Omental fat pad (tissue), 3 donors: ENCODE measurements at regions not wholly inside any gene's neighbourhood (a gene's known extent, or its start where the extent isn't known, plus 50 kb on each side); places are given as distances from the start of the nearest gene placed in this dataset.

Source experiments
- ATAC-seq: fragments of 150-250 bp; one replicate; pipeline ENCODE4 v1.9.1; 2016; ENCODE audit warnings: mild to moderate bottlenecking, moderate library complexity; ENCODE audit not compliant: low FRiP score
- DNase-seq: peaks from one replicate; pipeline ENCODE4 v3.0.0-alpha.2; 2019; ENCODE audit warnings: low spot score
- CTCF ChIP-seq, 3 donors: fragments of 450-650 bp; IDR thresholded peaks; one replicate each; pipeline ENCODE4 v1.5.1; 2016 to 2017; ENCODE audit warnings: antibody characterized with exemption in 3 of 3, mild to moderate bottlenecking in 3 of 3, moderate library complexity in 2 of 3

GRCh38 chr2:129757366-129757914 lies 222.0 kb upstream of the RAB6C start:
- no peak for TF ChIP-seq CTCF (IDR thresholded peaks at IDR 0.05)
- DNase-seq, result no peak
- no peak for ATAC-seq

DNA sequence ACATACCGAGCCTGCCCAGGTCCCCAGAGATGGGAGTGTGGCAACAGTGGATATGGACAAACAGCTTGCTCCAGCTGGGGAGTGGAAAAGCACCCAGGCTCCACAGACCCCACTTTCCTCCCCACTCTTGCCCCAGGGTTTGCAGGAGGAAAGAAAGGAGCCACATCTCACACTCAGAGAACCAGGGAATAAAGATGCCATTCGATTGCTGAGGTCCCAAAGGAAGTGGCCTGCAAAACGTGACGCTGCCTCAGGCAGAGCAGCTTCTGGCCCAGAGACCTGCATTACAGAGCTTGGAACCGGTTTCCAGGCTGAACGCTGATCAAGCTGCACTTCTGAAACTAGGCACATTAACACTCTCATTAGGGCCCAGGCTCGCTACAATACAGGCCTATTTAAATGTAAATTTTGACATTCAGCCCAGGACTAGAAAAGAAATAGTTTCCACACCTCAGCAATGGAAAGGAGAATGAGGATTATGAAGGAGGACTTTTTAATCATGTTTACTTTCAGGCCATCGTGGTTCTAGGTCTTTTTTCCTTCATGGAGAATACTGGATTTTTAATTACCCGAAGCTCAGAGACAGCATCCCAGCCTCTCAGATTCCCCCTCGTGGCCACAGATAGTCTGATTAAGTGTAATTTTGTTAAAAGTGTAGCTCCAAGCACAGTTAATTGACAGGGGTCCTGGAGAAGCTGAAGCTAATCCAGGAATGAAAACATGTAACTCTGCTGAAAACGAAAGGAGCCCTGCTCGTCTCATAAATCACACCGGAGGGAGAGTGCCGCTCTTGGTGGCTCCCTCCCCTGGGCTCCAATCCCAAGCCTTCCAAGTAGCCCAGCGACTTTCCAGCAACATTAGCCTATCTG lies 221.3 kb upstream of the RAB6C start:
- no peak for ATAC-seq
- no peak for TF ChIP-seq CTCF (IDR thresholded peaks at IDR 0.05)
- no peak for DNase-seq

DNA sequence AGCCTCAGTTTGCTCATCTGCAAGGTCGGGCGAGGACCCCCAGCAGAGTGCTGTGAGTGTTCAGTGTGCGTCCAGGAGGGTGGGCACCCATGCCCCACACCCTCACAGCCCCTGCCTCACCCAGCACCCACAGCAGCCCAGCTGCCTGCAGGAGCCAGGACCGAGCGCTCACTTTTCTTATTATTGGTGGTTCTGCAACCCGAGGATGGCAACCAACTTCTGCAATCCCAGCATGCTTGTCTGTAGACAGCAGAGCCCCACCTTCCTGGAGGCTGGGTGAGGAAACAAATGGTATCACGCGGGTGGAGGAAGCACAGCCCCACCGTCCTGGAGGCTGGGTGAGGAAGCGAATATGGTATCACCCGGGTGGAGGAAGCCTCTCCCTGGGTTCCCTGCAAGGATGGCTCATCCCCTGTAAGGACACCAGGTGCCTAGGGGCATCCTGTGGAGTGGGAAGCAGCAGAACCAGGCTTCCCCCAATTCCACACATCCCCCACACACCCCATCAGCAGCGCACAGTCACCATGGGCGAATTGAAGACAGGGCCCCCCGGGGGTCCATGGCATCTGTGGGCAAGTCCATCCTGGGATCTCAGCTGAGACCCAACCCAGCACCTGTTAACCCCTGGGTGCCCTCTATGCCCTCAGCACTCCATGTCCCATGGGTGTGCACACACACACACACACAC lies 220.5 kb upstream of the RAB6C start:
- no peak for TF ChIP-seq CTCF (IDR thresholded peaks at IDR 0.05)
- ATAC-seq, result peak; percentile 45
- no peak for DNase-seq

DNA sequence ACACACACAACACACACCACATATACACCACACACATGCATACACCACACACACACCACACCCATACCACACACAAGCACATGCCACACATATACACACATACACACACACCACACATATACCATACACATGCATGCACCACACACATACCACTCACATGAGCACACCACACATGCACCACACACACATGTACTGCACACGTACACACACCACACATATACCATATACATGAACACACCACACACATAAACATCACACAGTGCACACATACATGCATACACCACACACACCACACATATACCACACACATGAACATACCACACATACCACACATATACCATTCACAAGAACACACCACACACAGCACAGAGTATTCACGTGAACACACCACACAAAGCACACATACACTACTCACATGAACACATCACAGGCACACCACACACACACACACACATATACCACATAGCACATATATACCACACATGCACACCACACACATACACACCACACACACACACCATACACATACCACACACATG lies 219.9 kb upstream of the RAB6C start:
- TF ChIP-seq CTCF (IDR thresholded peaks at IDR 0.05), result no peak

GRCh38 chr2:129760669-129761068 lies 218.8 kb upstream of the RAB6C start:
- TF ChIP-seq CTCF (IDR thresholded peaks at IDR 0.05), result no peak
- no peak for DNase-seq

More for the DNA sequence above, 219.9 kb upstream of the RAB6C start:
- ATAC-seq (no peak), DNase-seq (no peak)

DNA sequence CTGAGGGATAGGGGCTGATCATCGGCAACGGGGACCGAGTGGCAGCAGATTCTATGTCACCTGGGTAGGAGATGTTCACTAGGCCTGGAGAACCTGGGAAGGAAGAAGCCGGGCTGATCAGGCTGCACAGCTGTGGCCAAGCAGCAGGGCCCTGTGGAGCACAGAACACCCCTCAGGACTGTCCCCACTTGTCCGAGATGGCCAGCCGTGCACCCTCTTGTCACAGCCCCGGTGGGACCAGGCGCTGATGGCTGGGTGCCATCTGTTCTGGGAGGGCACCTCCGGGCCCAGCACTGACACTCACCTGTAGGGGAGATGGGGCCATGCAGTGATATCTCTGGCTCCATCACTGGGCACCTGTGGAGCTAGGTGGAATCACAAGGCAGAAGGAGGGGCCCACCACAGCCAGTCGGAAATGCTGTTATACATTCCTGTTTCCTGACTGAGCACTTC lies 217.9 kb upstream of the RAB6C start:
- DNase-seq (no peak), ATAC-seq (no peak)

More at GRCh38 chr2:129760669-129761068, 218.8 kb upstream of the RAB6C start:
- no peak for ATAC-seq

More for the DNA sequence above, 217.9 kb upstream of the RAB6C start:
- no peak for TF ChIP-seq CTCF (IDR thresholded peaks at IDR 0.05)
